CD4-positive, alpha-beta T cell treated with Interferon alpha-2 for 1 hour (primary cell): ENCODE measurements at regions not wholly inside any gene's neighbourhood (a gene's known extent, or its start where the extent isn't known, plus 50 kb on each side); places are given as distances from the start of the nearest gene placed in this dataset.

ENCODE experiments used
- DNase-seq, 2 donors: peaks; one replicate each; pipeline ENCODE4 v3.0.0-alpha.2; 2020 to 2022

DNA sequence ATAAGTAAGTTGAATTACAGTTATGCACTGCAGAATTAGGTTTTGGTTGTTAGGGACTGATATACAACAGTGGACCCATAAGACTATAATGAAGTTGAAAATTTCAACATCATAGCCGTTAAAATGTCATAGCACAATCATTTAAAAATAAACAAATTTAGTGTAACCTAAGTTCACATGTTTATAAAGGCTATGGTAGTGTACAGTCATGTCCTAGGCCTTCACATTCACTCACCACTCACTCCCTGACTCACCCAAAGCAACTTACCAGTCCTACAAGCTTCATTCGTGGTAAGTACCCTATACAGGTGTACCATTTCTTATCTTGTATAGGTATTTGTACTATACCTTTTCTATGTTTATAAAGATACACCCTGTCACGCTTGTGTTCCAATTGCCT lies 113.7 kb downstream of the RAB11FIP2 start:
- no peak for DNase-seq

DNA sequence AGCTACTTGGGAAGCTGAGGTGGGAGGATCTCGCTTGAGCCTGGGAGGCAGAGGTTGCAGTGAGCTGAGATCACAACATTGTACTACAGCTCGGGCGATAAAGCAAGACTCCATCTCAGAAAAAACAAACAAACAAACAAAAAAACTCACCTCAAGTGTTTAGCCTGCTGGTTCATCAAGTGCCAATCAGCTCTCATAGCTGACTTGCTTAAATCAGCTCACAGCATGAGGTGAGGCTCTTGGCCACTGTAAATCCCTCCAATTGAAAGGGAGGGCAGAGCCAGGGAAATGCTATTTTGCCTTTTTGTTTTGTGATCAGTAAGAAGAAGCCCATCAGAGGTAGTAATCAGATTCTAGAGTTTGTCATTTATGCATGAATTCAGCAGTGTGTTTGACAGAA lies 112.3 kb downstream of the RAB11FIP2 start:
- no peak for DNase-seq

DNA sequence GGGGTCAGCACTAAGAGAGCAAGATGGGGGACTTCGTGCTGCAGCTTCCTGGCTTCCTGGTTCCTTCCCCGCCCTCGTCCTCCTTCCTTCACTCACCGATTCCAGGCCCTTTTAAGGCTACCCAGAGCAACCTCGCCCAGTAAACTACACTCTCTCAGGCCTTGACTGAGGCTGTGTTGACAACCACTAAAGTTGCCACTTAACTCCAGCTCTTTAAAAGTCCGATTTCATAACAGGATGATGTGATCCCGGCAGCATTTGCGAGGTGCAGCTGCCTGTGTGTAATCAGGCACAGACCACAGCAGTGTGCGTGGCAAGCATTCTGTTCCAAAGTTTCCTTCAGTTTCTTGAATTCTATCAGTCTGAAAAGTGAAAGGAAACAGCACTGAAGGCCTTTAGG lies 110.6 kb downstream of the RAB11FIP2 start:
- DNase-seq: no peak

DNA sequence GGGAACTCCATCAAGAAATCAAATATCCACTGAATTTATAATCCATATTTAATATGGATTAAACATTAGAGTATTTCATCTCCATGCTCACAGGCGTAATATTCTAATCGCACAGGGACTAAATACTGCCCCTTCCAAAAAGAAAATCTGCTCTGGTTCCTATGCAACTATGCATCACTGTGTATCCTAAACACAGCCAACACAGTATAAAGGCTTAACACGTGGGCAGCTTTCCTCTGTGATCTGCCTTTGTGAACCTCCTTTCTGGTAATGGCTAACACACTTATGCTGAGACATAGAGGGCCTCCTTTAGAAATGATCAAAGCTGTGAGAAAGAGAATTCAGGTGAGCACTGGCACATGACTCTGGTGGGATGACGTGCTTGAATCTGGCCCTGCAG lies 110.2 kb downstream of the RAB11FIP2 start:
- no peak for DNase-seq

DNA sequence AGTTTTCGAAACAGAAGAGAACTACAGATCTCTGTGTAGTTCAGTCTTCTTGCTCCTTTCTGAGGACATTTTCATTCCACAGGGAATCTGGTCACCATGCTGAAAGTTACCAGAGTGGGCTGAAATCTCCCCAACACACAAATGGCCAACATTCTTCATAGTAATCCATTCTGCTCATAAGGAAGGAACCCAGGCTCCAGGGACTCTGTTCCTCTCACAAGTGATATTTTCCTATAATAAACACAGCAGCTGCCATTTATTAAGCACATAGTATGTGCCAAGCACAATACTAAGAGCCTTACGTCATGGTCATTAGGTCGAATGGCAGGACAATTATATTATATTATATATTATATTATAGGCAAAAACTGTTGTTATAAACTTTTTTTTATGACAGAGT lies 109.8 kb downstream of the RAB11FIP2 start:
- no peak for DNase-seq

DNA sequence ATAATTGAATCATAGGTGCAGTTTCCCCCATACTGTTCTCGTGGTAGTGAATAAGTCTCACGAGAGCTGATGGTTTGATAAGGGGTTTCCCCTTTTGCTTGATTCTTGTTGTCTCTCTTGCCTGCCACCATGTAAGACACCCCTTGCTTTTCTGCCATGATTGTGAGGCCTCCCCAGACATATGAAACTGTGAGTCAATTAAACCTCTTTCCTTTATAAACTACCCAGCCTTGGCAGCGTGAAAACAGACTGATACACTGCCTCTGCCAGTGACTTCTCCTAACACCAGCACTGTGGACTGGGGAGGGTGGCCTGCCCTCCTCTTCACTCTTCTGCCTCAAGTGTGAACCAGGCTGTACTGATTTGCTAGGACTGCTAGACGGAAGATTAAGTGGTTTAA lies 108.6 kb downstream of the RAB11FIP2 start:
- no peak for DNase-seq

DNA sequence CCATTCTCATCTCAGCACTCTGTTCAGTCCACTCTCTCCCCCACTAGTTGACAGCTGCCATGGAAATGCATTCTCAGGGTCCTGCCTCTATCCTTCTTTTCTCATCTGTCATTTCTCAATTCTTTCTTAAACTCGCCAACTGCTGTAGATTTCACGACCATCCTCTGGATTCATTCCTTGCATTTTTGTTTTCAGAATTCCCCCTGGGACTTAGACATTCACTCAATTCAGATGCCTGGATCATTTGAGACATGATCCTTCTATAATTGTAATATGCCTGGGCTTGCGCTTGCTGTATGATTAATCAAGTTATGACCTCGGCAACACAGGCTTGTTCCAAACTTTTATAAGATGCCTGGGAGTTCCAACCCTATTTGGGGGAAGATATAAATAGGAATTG lies 104.5 kb downstream of the RAB11FIP2 start:
- DNase-seq: no peak

DNA sequence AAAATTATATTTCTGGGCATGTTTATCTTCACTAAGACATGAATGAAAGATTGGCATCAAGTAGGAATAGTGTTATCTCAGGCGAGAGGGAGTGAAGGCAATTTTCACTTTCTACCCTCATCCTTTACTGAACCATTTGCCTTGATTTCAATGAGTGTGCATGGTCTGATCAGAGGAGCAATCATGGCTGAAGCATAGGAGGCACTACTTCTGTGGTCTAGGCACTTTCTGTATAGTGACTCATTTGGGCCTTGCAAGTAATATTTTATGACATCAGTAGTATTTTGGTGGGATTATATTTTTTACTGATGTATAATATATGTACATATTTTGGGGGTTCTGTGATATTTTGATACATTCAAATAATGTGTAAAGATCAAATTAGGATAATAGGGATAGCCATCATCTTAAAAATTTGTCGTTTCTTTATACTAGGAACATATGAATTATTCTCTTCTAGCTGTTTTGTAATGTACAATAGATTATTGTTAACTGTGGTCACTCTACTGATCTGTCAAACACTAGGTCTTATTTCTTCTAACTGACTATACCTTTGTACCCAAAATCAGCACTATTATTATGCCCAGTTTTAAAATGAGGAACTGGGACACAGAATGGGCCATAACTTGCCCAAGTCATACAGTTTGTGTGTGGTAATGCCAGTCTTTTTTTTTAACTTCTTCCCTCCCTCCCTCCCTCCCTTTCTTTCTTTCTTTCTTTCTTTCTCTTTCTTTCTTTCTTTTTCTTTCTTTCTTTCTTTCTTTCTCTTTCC lies 101.9 kb downstream of the RAB11FIP2 start:
- no peak for DNase-seq

DNA sequence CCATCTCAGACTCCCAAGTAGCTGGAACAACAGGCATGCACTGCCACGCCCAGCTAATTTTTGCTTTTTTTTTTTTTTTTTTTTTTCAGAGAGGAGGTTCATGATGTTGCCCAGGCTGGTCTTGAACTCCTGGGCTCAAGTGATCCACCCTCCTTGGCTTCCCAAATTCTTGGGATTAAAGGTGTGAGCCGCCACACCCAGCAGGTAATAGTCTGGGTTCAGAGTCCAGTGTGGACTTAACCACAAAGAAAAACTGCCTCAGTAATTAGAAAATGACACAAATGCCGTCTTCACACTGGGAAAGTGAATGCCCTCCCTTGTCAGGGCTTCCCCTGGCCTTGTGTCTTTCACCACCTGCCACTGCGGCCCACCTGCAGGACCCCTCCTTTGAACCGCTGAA lies 101.1 kb downstream of the RAB11FIP2 start:
- no peak for DNase-seq

DNA sequence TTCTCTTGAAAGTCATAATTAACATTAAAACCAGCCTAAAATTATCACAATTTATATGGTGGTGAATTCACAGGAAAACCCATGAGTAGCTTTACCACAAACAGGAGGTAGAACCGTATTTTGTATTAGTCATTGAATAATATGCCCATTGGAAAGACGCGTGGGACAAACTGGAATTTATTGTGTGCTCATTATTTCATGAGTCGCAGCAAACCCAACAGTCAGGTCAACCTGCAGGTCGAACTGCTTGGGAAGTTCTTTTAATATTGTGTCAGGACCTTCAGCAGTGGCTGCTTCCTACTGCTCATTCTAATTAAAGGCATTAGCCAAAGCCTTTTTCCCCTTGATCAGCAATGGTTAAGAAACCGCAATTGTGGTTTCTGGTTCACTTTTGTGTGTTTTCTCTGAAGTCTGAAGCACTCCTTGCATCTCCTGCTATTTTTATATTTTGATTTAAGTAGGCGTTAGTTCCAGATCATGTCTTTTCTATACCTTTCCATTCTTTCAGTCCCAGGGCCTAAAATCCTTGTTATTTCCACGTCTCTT lies 100.1 kb downstream of the RAB11FIP2 start:
- no peak for DNase-seq

DNA sequence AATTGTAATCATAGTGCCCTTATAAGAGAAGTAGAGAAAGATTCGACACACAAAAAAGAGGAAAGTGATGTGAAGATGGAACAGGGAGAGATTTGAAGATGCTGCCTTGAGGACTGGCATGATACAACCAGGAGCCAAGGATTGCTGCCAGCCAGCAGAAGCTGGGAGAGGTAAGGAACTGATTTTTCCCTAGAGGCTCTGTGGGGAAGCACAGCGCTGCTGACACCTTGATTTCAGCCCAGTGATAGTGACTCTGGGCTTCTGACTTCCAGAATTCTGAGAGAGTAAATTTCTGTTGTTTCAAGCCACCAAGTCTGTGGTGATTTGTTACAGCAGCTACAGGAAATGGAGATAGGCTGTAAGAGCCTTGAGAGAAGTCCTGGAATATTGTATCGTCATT lies 98.2 kb downstream of the RAB11FIP2 start:
- no peak for DNase-seq

DNA sequence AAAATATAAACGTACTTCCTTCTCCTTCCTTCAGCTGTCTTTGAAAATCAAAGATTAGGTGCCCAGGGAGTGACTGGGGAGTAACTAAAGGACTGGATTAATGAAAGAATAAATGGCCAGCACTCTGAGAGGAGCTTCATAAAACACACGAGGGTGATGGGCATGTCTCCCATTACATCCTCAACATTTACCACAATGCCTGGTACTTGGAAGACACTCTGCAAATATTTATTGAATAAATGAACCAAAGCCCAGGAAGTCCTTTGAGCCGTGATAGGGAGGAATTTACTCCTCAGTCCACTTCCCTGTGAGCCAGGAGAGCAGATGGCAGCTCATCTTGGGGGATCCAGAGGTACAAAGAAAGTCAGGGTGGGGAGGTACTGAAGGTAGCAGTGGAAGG lies 96.3 kb downstream of the RAB11FIP2 start:
- DNase-seq: no peak
